HFFc6 (cell line): ENCODE measurements at regions not wholly inside any gene's neighbourhood (a gene's known extent, or its start where the extent isn't known, plus 50 kb on each side); places are given as distances from the start of the nearest gene placed in this dataset.

Experiments used
- DNase-seq: peaks from one replicate; pipeline ENCODE4 v3.0.0-alpha.2; 2018
- H3K27ac Mint-ChIP-seq: 2 replicates; pipeline ENCODE4 v1.8.0; 2020; ENCODE audit warnings: mild to moderate bottlenecking, mixed read lengths
- H3K27me3 Mint-ChIP-seq: 2 replicates; pipeline ENCODE4 v1.8.0; 2021; ENCODE audit warnings: mild to moderate bottlenecking, moderate library complexity, mixed read lengths; ENCODE audit not compliant: insufficient read depth
- H3K36me3 Mint-ChIP-seq: 2 replicates; pipeline ENCODE4 v1.8.0; 2021; ENCODE audit warnings: low read depth, mixed read lengths
- H3K4me1 Mint-ChIP-seq: 2 replicates; pipeline ENCODE4 v1.8.0; 2020; ENCODE audit warnings: low read depth, mixed read lengths
- H3K4me3 Mint-ChIP-seq: 2 replicates; pipeline ENCODE4 v1.8.0; 2020; ENCODE audit warnings: mild to moderate bottlenecking, moderate library complexity, mixed read lengths
- H3K9me3 Mint-ChIP-seq: 2 replicates; pipeline ENCODE4 v1.8.0; 2020; ENCODE audit warnings: mild to moderate bottlenecking, mixed read lengths
- TF ChIP-seq, protein P1 (sequence below): fragments of 200-600 bp; sonication (generic); IDR thresholded peaks from 2 replicates; pipeline ENCODE4 v1.5.0; 2021; ENCODE audit warnings: antibody characterized with exemption, mild to moderate bottlenecking

DNA sequence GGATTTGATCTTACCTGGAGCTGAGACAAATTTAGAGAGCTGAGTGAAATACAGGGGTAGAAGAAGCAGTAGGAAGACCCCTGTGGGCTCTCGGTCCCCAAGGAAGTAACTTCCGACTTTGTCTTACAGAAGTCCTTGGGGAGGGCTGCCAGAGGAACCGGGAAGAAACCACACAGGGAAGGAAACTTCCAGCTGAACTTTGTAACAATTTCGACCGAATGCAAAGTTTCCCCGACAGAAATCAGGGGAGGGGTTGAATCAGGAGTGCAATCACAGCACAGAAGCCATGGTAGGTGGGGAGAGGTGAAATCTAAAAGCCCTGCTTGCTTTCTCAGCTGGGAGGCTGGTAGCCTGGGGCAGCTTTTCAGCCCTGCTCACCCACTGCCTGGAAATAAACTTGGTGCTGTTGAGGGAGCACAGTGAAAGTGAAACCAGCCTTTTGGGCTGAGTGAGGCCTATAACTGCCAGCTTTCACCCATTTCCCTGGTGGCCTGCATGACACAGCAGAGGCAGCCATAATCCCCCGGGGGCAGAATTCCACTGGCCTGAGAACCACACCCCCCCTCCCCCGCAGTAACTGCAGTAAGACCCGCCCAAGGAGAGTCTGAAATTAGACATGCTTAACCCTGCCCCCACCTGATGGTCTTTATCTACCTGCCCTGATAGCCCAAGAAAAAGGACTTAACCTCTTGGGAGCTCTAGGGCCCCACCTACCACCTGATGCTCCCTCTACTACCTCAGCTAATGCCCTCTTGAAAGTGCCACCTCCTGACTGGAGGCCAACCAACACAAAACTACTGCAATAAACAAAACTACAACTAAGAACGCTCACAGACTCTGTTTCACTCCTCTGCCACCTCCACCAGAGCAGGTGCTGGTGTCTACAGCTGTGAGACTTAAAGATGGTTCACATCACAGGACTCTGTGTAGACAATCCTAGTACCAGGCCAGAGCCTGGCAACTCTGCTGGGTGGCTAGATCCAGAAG, 248.2 kb downstream of the PARM1 start:
- Mint-ChIP-seq H3K27me3 (peaks cover 1% of the 10 kb centered on the region; the same call in 1 of the 2 replicates), H3K4me3 (peak overlapping the region; percentile 54; the same call in 1 of the 2 replicates), H3K4me1 (no peaks in the 10 kb centered on the region; the same call in 1 of the 2 replicates), H3K27ac (peak overlapping the region; percentile 36; the same call in 1 of the 2 replicates), H3K36me3 (no peaks in the 10 kb centered on the region), H3K9me3 (peaks cover 31% of the 10 kb centered on the region)
- DNase-seq = no peak
- TF ChIP-seq, protein P1, sequence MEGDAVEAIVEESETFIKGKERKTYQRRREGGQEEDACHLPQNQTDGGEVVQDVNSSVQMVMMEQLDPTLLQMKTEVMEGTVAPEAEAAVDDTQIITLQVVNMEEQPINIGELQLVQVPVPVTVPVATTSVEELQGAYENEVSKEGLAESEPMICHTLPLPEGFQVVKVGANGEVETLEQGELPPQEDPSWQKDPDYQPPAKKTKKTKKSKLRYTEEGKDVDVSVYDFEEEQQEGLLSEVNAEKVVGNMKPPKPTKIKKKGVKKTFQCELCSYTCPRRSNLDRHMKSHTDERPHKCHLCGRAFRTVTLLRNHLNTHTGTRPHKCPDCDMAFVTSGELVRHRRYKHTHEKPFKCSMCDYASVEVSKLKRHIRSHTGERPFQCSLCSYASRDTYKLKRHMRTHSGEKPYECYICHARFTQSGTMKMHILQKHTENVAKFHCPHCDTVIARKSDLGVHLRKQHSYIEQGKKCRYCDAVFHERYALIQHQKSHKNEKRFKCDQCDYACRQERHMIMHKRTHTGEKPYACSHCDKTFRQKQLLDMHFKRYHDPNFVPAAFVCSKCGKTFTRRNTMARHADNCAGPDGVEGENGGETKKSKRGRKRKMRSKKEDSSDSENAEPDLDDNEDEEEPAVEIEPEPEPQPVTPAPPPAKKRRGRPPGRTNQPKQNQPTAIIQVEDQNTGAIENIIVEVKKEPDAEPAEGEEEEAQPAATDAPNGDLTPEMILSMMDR = no peak

DNA sequence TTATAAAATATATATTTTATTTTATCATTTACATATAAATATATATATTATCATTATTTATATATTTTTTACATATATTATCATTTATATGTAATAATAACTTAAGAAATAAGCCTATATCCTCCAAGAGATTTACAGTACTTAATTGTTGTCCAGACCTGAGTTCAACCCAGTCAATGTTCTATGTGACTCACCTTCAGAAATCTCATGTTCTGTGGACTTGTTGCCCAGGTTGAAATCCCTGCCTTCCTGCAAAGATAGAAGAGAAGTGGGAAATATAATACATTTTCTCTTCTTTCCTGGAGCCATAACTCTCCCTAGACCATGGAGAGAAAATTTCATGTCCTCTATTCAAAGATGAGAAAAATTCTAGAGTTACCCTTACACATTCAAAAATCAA, 247.3 kb downstream of the PARM1 start:
- no peaks in the 10 kb centered on the region for H3K36me3 Mint-ChIP-seq
- H3K9me3 Mint-ChIP-seq = peaks cover 31% of the 10 kb centered on the region
- H3K4me1 Mint-ChIP-seq = no peaks in the 10 kb centered on the region; the same call in 1 of the 2 replicates
- no peak for DNase-seq
- TF ChIP-seq, protein P1 = no peak
- H3K27ac Mint-ChIP-seq = no peak overlapping the region
- peak overlapping the region; percentile 54; the same call in 1 of the 2 replicates for H3K4me3 Mint-ChIP-seq
- H3K27me3 Mint-ChIP-seq = peaks cover 1% of the 10 kb centered on the region; the same call in 1 of the 2 replicates

DNA sequence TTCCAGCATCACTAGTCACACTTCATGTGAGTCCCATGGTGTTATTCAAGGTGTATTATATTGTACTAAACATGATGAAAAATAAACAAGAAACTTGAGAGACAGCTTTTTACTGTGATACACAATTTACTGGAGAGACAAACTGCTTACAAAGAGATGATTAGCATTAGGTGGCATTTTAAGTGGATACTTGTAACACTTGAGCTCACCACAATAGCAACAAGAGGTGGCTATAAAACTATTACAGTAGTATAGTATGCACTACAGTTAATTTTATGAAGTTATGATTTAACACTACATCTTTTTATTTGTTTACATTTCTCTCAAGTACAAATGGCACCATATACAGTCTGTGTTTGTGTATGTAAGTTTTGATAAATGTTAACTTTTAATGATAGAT, 246.6 kb downstream of the PARM1 start:
- TF ChIP-seq, protein P1 = no peak
- no peak overlapping the region for H3K27ac Mint-ChIP-seq
- H3K9me3 Mint-ChIP-seq = peaks cover 28% of the 10 kb centered on the region
- H3K4me1 Mint-ChIP-seq = no peaks in the 10 kb centered on the region; the same call in 1 of the 2 replicates
- no peak overlapping the region for H3K4me3 Mint-ChIP-seq
- no peaks in the 10 kb centered on the region for H3K36me3 Mint-ChIP-seq
- H3K27me3 Mint-ChIP-seq = peaks cover 1% of the 10 kb centered on the region; the same call in 1 of the 2 replicates
- DNase-seq = no peak

DNA sequence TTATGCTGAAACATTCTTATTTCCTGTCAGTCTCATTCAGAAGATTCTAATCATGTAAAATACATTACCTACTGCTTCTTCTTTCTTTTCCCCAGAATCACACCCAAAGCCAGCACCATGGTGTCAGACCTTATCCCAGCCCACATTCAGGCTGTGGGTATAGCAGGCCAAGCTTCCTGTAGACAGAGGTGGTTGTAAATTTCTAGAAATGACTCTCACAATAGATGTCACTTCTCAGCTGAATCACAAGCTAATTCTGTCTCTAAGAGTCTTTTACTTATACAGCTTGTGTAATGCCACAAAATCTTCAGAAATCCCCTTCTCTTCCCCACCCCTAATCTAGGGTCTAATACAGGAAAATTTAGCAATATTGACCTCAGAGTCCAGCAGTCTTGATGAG, 239.6 kb downstream of the PARM1 start:
- TF ChIP-seq, protein P1 = no peak
- DNase-seq = no peak
- peaks cover 7% of the 10 kb centered on the region; the same call in 1 of the 2 replicates for H3K9me3 Mint-ChIP-seq
- H3K36me3 Mint-ChIP-seq = no peaks in the 10 kb centered on the region
- no peak overlapping the region for H3K27ac Mint-ChIP-seq
- no peak overlapping the region for H3K4me3 Mint-ChIP-seq
- H3K4me1 Mint-ChIP-seq = no peaks in the 10 kb centered on the region
- no peaks in the 10 kb centered on the region for H3K27me3 Mint-ChIP-seq

DNA sequence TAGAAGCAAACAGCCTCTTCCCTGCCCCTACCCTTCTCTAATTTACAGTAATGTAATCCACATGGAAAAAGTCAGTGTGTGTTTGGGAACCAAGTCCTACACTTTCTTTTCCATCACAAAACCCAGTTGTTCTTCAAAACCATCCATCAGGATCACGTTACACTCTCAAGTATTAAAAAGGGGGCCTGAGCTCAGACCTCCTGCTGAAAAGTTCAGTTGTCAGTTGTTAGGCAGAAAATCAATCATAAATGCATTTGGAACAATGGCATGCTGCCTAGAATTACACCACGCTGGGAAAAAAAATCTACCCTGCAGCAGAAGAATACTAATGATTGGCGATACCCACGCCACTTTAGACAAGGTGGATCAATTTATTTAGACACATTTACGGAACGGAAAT, 236.5 kb downstream of the PARM1 start:
- no peaks in the 10 kb centered on the region; the same call in 1 of the 2 replicates for H3K36me3 Mint-ChIP-seq
- no peak overlapping the region for H3K4me3 Mint-ChIP-seq
- no peak overlapping the region for H3K27ac Mint-ChIP-seq
- no peaks in the 10 kb centered on the region for H3K27me3 Mint-ChIP-seq
- no peaks in the 10 kb centered on the region for H3K4me1 Mint-ChIP-seq
- TF ChIP-seq, protein P1 = no peak
- DNase-seq = no peak
- H3K9me3 Mint-ChIP-seq = peaks cover 33% of the 10 kb centered on the region
